HUES6 (cell line): ENCODE measurements at regions not wholly inside any gene's neighbourhood (a gene's known extent, or its start where the extent isn't known, plus 50 kb on each side); places are given as distances from the start of the nearest gene placed in this dataset.

Source experiments
- H3K27ac ChIP-seq: 2 replicates; pipeline ENCODE4 v1.7.0; 2013; ENCODE audit warnings: low read depth, mild to moderate bottlenecking, low read length, inconsistent platforms
- H3K27me3 ChIP-seq: 2 replicates; pipeline ENCODE4 v1.6.1; 2013; ENCODE audit warnings: low read length; ENCODE audit not compliant: control insufficient read depth, insufficient read depth
- H3K36me3 ChIP-seq: 2 replicates; pipeline ENCODE4 v1.6.1; 2013; ENCODE audit warnings: low read length; ENCODE audit not compliant: control insufficient read depth, insufficient read depth
- H3K4me1 ChIP-seq: 2 replicates; pipeline ENCODE4 v1.6.1; 2013; ENCODE audit warnings: low read length; ENCODE audit not compliant: control insufficient read depth, insufficient read depth
- H3K4me3 ChIP-seq: 2 replicates; pipeline ENCODE4 v1.5.1; 2013; ENCODE audit warnings: low read depth, low read length
- H3K9ac ChIP-seq: one replicate; pipeline ENCODE4 v1.6.1; 2013; ENCODE audit warnings: mild to moderate bottlenecking, low read length
- H3K9me3 ChIP-seq: 2 replicates; pipeline ENCODE4 v1.6.1; 2013; ENCODE audit warnings: low read depth, low read length; ENCODE audit not compliant: control insufficient read depth, insufficient read depth

DNA sequence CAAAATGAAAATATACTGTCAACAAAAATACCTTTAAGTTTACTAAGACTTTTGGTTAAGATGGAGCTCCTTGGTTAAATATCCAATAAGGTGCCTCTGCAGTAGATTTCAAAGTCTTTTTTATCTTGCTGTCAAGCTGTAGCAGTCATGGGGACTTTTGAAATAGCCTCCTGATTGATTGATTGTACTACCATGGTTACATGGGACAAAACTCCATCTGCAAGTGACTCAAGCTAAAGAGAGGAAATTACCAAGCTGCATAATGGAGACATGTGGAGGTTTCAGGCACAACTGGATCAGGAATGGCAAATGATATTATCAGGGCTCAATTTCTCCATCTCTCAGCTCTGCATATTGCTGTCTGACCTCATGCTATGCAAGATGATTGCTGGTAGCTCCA, 73.4 kb upstream of the ST8SIA3 start:
- no peak overlapping the region for H3K27ac ChIP-seq
- H3K4me1 ChIP-seq: no peaks in the 10 kb centered on the region
- H3K9ac ChIP-seq: no peak overlapping the region
- 0 out of 2 replicates have a peak, but pooled peaks cover 6% of the 10 kb centered on the region for H3K27me3 ChIP-seq
- H3K9me3 ChIP-seq: no peaks in the 10 kb centered on the region
- H3K36me3 ChIP-seq: no peaks in the 10 kb centered on the region
- no peak overlapping the region for H3K4me3 ChIP-seq

DNA sequence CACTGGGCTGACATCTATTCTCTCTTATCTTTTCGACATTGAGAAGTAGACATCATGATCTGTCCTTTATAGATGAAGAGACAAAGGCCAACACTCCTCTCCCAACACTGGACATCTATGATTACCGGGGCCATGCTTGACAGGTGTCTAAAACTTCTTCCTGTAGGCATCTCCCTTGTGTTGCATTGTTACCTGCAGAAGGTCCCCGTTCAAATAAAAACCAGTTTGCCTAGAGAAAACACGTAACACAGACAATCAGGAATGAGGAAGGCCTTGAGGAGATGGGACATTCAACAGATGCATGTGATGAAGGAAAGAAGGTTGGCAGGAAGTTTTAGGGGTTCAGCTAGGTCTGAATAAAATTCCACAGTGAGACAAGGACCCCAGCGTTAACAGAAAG, 70.8 kb upstream of the ST8SIA3 start:
- H3K9me3 ChIP-seq: no peaks in the 10 kb centered on the region
- no peak overlapping the region for H3K9ac ChIP-seq
- H3K27ac ChIP-seq: no peak overlapping the region
- H3K4me3 ChIP-seq: no peak overlapping the region
- H3K36me3 ChIP-seq: no peaks in the 10 kb centered on the region
- H3K27me3 ChIP-seq: no peaks in the 10 kb centered on the region
- H3K4me1 ChIP-seq: no peaks in the 10 kb centered on the region

DNA sequence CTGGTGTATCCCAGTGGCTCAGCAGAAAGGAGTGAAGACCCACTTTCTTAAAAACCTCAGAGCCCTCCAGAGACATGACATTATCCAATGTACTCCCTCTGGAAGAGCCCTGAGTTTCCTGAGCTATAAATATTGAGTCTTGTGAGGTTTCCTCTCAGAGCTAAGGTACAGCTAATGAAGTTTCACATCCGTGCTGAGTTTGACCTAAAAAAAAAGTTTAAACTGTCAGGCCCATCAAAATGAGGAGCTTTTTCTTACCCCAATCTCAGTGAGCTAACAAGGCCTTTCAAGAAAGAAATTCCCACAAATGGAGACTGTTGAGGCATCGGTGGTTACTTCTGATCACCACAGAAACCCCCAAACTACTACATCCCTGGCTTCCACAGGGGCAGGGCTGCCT, 65.4 kb upstream of the ST8SIA3 start:
- no peak overlapping the region for H3K9ac ChIP-seq
- H3K27ac ChIP-seq: no peak overlapping the region
- H3K27me3 ChIP-seq: no peaks in the 10 kb centered on the region
- no peak overlapping the region for H3K4me3 ChIP-seq
- H3K36me3 ChIP-seq: no peaks in the 10 kb centered on the region
- peaks cover 10% of the 10 kb centered on the region; the same call in 1 of the 2 replicates for H3K9me3 ChIP-seq
- H3K4me1 ChIP-seq: no peaks in the 10 kb centered on the region

DNA sequence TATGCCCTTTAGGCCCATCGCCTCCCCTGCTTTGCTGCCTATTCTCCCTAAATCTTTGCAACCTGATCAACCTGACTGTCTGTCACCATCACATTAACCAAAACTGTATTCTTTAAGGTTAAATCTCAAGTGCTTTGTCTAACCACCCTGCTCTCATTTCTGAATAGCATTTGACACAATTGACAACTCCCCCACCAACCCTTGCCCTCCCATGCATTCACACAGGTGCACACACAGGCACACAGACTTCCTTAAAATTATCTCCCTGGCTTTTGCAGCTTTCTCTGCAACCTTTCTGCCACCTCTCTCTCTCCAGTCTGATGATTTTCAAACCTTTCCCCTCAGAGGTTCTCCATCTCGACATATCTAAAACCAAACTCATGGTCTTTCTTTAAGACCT, 64.6 kb upstream of the ST8SIA3 start:
- Histone ChIP-seq H3K4me3 (no peak overlapping the region), H3K9ac (no peak overlapping the region), H3K4me1 (no peaks in the 10 kb centered on the region), H3K27me3 (no peaks in the 10 kb centered on the region), H3K36me3 (no peaks in the 10 kb centered on the region), H3K9me3 (peaks cover 10% of the 10 kb centered on the region; the same call in 1 of the 2 replicates), H3K27ac (no peak overlapping the region)

DNA sequence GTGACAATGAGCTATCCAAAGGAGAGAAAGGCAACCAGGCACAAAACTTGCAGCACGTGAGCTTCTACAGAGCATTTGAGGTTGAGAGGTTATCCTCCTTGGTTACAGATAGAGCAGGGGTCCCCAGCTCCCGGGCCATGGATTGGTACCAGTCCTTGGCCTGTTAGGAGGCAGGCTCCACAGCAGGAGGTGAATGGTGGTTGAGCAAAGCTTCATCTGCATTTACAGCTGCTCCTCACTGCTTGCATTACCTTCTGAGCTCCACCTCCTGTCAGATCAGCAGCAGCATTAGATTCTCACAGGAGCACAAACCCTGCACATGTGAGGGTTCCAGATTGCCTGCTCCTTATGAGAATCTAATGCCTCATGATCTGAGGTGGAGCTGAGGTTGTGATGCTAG, 57.8 kb upstream of the ST8SIA3 start:
- Histone ChIP-seq H3K9me3 (peaks cover 4% of the 10 kb centered on the region; the same call in 1 of the 2 replicates), H3K4me3 (no peak overlapping the region), H3K4me1 (0 out of 2 replicates have a peak, but pooled peaks cover 7% of the 10 kb centered on the region), H3K9ac (no peak overlapping the region), H3K27me3 (no peaks in the 10 kb centered on the region; the same call in 1 of the 2 replicates), H3K27ac (no peak overlapping the region), H3K36me3 (no peaks in the 10 kb centered on the region)

DNA sequence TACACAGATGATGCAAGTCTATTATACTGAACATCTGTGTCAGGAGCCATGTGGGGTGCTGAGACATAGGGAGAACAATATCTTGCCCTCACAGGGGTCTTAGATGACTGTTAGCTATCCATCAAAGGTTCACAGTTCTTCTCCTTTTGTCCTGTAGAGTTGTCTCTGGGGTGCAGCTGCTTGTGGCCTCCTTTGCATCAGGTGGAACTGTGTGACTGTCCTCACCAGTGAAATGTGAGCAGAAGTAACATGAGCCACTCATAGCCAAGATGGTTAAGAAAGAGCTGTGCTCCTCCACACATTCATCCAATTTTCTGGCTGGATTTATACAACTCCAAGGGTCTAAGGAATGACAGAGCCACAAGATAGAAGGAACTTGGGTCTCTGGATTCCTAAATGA, 56.0 kb upstream of the ST8SIA3 start:
- Histone ChIP-seq H3K27me3 (no peaks in the 10 kb centered on the region; the same call in 1 of the 2 replicates), H3K4me3 (no peak overlapping the region), H3K27ac (no peak overlapping the region), H3K9me3 (no peaks in the 10 kb centered on the region), H3K36me3 (no peaks in the 10 kb centered on the region), H3K9ac (no peak overlapping the region), H3K4me1 (0 out of 2 replicates have a peak, but pooled peaks cover 7% of the 10 kb centered on the region)

DNA sequence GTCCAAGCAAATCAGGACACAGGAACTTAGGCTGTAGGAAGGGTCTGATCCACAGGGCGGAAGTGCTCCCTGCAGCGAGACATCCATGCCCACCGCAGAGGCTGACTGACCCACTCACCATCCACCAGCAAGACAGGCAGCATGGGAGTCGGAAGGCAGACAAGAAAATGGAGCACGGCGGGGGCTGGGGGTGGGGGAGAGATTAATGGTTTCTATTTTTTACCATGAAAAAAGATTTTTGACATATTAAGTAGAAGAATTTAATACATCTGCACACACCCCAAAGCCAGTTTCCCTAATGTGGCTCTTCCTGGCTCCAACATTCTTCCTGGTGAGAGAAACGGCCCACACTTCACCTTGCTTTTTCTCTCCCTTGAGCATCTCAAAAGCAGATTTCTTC, 55.1 kb upstream of the ST8SIA3 start:
- H3K4me1 ChIP-seq: peaks cover 11% of the 10 kb centered on the region; the same call in 1 of the 2 replicates

DNA sequence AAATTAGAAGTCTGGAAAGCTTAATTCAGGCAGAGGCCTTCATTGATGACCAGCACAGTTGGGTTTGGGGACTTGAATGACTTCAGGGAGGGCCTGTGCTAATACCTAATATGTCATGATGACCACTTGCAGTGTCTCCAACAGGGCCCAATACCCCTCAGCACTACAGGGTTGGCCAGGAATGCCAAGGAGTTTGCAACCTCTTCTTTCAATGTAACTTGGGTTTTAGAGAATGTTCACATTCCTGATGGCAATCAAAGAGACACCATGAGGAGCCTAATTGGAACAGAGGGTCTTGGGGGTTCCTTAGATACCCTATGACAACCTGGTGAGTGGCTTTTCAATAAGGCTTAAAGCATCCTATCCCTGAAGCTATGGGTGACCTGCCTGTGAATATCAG, 52.4 kb upstream of the ST8SIA3 start:
- Histone ChIP-seq H3K4me1 (peaks cover 4% of the 10 kb centered on the region; the same call in 1 of the 2 replicates), H3K36me3 (no peaks in the 10 kb centered on the region), H3K4me3 (no peak overlapping the region), H3K9me3 (no peaks in the 10 kb centered on the region), H3K27me3 (no peaks in the 10 kb centered on the region; the same call in 1 of the 2 replicates), H3K27ac (no peak overlapping the region), H3K9ac (no peak overlapping the region)

More for the DNA sequence above, 55.1 kb upstream of the ST8SIA3 start:
- H3K27me3 ChIP-seq: no peaks in the 10 kb centered on the region; the same call in 1 of the 2 replicates
- H3K9me3 ChIP-seq: no peaks in the 10 kb centered on the region
- no peak overlapping the region for H3K27ac ChIP-seq
- no peaks in the 10 kb centered on the region for H3K36me3 ChIP-seq
- no peak overlapping the region for H3K9ac ChIP-seq
- no peak overlapping the region for H3K4me3 ChIP-seq

DNA sequence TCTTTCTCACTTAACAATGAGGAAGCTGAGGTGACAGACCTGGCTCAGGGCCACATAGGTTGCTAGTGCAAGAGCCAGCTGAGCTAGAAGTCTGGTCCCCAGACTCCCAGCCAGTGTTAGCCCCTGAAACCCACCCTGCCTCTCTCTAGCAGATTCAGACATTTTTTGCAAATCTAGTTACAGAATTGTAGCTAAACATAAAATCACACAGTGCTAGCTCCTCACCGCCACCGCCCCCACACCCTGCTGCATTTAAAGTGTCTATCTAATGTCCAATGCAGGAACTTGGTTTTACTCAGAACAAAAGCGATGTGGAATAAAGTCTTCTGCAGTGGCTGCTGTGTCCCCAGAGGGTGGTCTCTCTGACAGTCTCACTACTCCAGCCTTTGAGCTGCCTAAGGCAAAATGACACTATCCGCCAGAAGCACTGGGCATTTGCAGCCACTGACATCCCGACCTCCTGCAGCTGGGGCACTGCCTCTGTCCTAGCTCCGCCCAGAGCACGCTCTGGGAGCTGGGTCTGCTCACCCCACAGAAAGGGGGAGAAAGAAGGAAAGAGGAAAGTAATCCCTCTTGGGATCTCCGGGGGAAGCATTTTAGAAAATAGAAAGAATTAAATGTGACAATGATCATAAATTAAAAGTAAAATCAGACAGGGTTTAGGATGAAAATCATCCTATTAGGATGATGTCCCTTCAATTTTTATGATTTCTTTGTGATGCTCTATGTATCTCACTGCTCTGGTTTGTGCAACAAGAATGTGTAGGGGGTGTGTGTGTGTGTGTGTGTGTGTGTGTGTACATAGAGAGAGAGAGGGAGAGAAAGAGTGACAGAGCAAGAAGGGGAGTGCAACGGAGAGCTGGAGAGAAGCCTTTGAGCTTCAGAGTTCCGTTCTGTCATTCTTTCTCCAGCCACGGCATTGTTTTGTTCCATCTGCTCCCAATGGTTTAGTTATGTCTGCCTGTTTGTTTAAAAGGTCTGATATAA, 50.5 kb upstream of the ST8SIA3 start:
- Histone ChIP-seq H3K4me1 (peaks cover 4% of the 10 kb centered on the region; the same call in 1 of the 2 replicates), H3K36me3 (no peaks in the 10 kb centered on the region), H3K27me3 (no peaks in the 10 kb centered on the region), H3K9me3 (no peaks in the 10 kb centered on the region), H3K27ac (no peak overlapping the region), H3K9ac (no peak overlapping the region), H3K4me3 (no peak overlapping the region)
